H1 (cell line): ENCODE measurements at regions not wholly inside any gene's neighbourhood (a gene's known extent, or its start where the extent isn't known, plus 50 kb on each side); places are given as distances from the start of the nearest gene placed in this dataset.

Experiments
- CTCF ChIA-PET: fragments of 300-600 bp; sonication (Branson Sonifier 250); formaldehyde crosslinking; loops from one replicate; lab custom pipeline; 2021; ENCODE audit not compliant: partially characterized antibody; lab: Charles Lee
- POLR2A ChIA-PET: fragments of 300-600 bp; sonication (Branson Sonifier 250); formaldehyde crosslinking; loops from one replicate; lab custom pipeline; 2021; ENCODE audit warnings: inconsistent platforms; ENCODE audit not compliant: partially characterized antibody; lab: Charles Lee
- DNase-seq, 2 experiments: peaks; one replicate each; pipeline versions ENCODE4 v3.0.0 to v3.0.0-alpha.2; 2010 to 2022; ENCODE audit warnings: low spot score in 2 of 2, low read depth in 1 of 2, mixed read lengths in 1 of 2
- FAIRE-seq: peaks from 2 replicates; lab custom pipeline; 2011; peaks lifted over from hg19 to GRCh38; lab: Jason Lieb, UNC
- H2AFZ ChIP-seq: 2 replicates; pipeline ENCODE4 v1.8.1; 2012; ENCODE audit warnings: low read length, inconsistent platforms
- H2AK5ac ChIP-seq: 2 replicates; pipeline ENCODE4 v1.6.1; 2013; ENCODE audit warnings: low read depth, low read length
- H2BK120ac ChIP-seq: replicated peaks from 2 replicates; pipeline ENCODE3; 2013; ENCODE audit warnings: low read depth, low read length, inconsistent platforms
- H2BK12ac ChIP-seq: 2 replicates; pipeline ENCODE4 v1.6.1; 2013; ENCODE audit warnings: low read depth, low read length
- H2BK15ac ChIP-seq: 2 replicates; pipeline ENCODE4 v1.6.1; 2013; ENCODE audit warnings: low read length
- H2BK20ac ChIP-seq: 2 replicates; pipeline ENCODE4 v1.6.1; 2013; ENCODE audit warnings: low read length
- H2BK5ac ChIP-seq: 2 replicates; pipeline ENCODE4 v1.6.1; 2013; ENCODE audit warnings: low read depth, low read length
- H3K14ac ChIP-seq: 2 replicates; pipeline ENCODE4 v1.6.1; 2013; ENCODE audit warnings: inconsistent platforms; ENCODE audit not compliant: insufficient read length
- H3K18ac ChIP-seq: 2 replicates; pipeline ENCODE4 v1.6.1; 2013; ENCODE audit warnings: low read length; ENCODE audit errors: extremely low read depth
- H3K23ac ChIP-seq: 2 replicates; pipeline ENCODE4 v1.6.1; 2013; ENCODE audit warnings: inconsistent platforms; ENCODE audit not compliant: insufficient read length
- H3K23me2 ChIP-seq: 2 replicates; pipeline ENCODE4 v1.6.1; 2013; ENCODE audit warnings: low read depth, low read length
- H3K27ac ChIP-seq: 2 replicates; pipeline ENCODE4 v1.6.1; 2011; ENCODE audit warnings: low read depth, low read length, inconsistent platforms
- H3K27me3 ChIP-seq, 4 experiments: replicated peaks in 1 of 4; 1 replicate in 1 of 4; 2 replicates in 3 of 4; pipeline versions ENCODE4 v1.6.1 to v1.8.1; 2011 to 2013; ENCODE audit warnings: low read length in 3 of 4, mild to moderate bottlenecking in 3 of 4, inconsistent platforms in 2 of 4, mixed read lengths in 2 of 4, moderate library complexity in 1 of 4; ENCODE audit not compliant: control insufficient read depth in 3 of 4, insufficient read depth in 3 of 4; ENCODE audit errors: extremely low read depth in 1 of 4
- H3K36me3 ChIP-seq, 4 experiments: 2 replicates each; pipeline versions ENCODE4 v1.6.1 to v1.8.1; 2011 to 2013; ENCODE audit warnings: mild to moderate bottlenecking in 4 of 4, low read length in 3 of 4, moderate library complexity in 2 of 4, control low read depth in 1 of 4, inconsistent platforms in 1 of 4; ENCODE audit not compliant: insufficient read depth in 4 of 4, control insufficient read depth in 2 of 4
- H3K4ac ChIP-seq: replicated peaks from 2 replicates; pipeline ENCODE3; 2013; ENCODE audit warnings: low read length, low read depth, mixed read lengths, inconsistent platforms; ENCODE audit not compliant: insufficient read length
- H3K4me1 ChIP-seq, 4 experiments: replicated peaks in 1 of 4; 1 replicate in 1 of 4; 2 replicates in 3 of 4; pipeline versions ENCODE4 v1.6.1 to v1.8.1; 2011 to 2013; ENCODE audit warnings: low read length in 3 of 4, inconsistent platforms in 2 of 4, mixed read lengths in 1 of 4; ENCODE audit not compliant: insufficient read depth in 4 of 4, control insufficient read depth in 3 of 4
- H3K4me2 ChIP-seq, 2 experiments: 2 replicates each; pipeline versions ENCODE4 v1.6.1 to v1.8.1; 2011 to 2013; ENCODE audit warnings: low read depth in 2 of 2, low read length in 2 of 2, control low read depth in 1 of 2, inconsistent platforms in 1 of 2, mild to moderate bottlenecking in 1 of 2; ENCODE audit not compliant: insufficient read depth in 1 of 2
- H3K4me3 ChIP-seq, 4 experiments: fragments of 200-600, 300-600 bp in 1 of 4; sonication (generic), shearing (Covaris generic), sonication (Bioruptor Twin) in 1 of 4; 2 replicates each; pipeline versions ENCODE4 v1.5.1 to v1.8.1; 2011 to 2016; ENCODE audit warnings: low read length in 4 of 4, low read depth in 3 of 4, control low read depth in 2 of 4, inconsistent platforms in 2 of 4, mild to moderate bottlenecking in 2 of 4, mixed read lengths in 1 of 4, moderate library complexity in 1 of 4; ENCODE audit not compliant: insufficient read depth in 2 of 4; ENCODE audit errors: extremely low read depth in 1 of 4
- H3K56ac ChIP-seq: replicated peaks from 2 replicates; pipeline ENCODE3; 2013; ENCODE audit warnings: low read depth, mild to moderate bottlenecking, mixed read lengths, low read length, inconsistent platforms; ENCODE audit not compliant: insufficient read length
- H3K79me1 ChIP-seq: 2 replicates; pipeline ENCODE4 v1.6.1; 2013; ENCODE audit warnings: low read depth, low read length, control low read depth
- H3K79me2 ChIP-seq, 2 experiments: 2 replicates each; pipeline versions ENCODE4 v1.6.1 to v1.8.1; 2012 to 2013; ENCODE audit warnings: low read length in 2 of 2, mild to moderate bottlenecking in 2 of 2, inconsistent platforms in 1 of 2; ENCODE audit not compliant: insufficient read depth in 2 of 2, control insufficient read depth in 1 of 2
- H3K9ac ChIP-seq, 4 experiments: replicated peaks in 1 of 4; 1 replicate in 1 of 4; 2 replicates in 3 of 4; pipeline versions ENCODE4 v1.6.1 to v1.8.1; 2011 to 2013; ENCODE audit warnings: low read depth in 3 of 4, low read length in 3 of 4, control low read depth in 2 of 4, mild to moderate bottlenecking in 2 of 4, moderate library complexity in 2 of 4, inconsistent platforms in 1 of 4; ENCODE audit errors: extremely low read depth in 1 of 4
- H3K9me3 ChIP-seq, 2 experiments: 2 replicates each; pipeline versions ENCODE4 v1.6.1 to v1.8.1; 2012 to 2013; ENCODE audit warnings: mild to moderate bottlenecking in 2 of 2, moderate library complexity in 2 of 2, control low read depth in 1 of 2, inconsistent platforms in 1 of 2, low read depth in 1 of 2, low read length in 1 of 2, mixed read lengths in 1 of 2; ENCODE audit not compliant: insufficient read depth in 2 of 2
- H4K20me1 ChIP-seq, 2 experiments: replicated peaks in 1 of 2; 2 replicates each; pipeline versions ENCODE3 to v1.8.1; 2011 to 2013; ENCODE audit warnings: inconsistent platforms in 2 of 2, low read length in 2 of 2, mild to moderate bottlenecking in 1 of 2; ENCODE audit not compliant: insufficient read depth in 2 of 2, control insufficient read depth in 1 of 2
- H4K5ac ChIP-seq: 2 replicates; pipeline ENCODE4 v1.6.1; 2013; ENCODE audit warnings: low read length, low read depth, mixed read lengths, inconsistent platforms; ENCODE audit not compliant: insufficient read length
- H4K8ac ChIP-seq: 2 replicates; pipeline ENCODE4 v1.8.0; 2013; ENCODE audit warnings: mild to moderate bottlenecking, moderate library complexity, low read length, inconsistent platforms; ENCODE audit not compliant: insufficient read depth; ENCODE audit errors: extremely low read depth
- H4K91ac ChIP-seq: replicated peaks from 2 replicates; pipeline ENCODE3; 2013; ENCODE audit warnings: low read length, mixed read lengths, inconsistent platforms; ENCODE audit not compliant: insufficient read length
- EGR1 ChIP-seq: IDR thresholded peaks from 2 replicates; pipeline ENCODE4 v1.6.1; 2011; ENCODE audit warnings: low read depth, low read length, borderline replicate concordance
- NANOG ChIP-seq: IDR thresholded peaks from 2 replicates; pipeline ENCODE4 v1.6.1; 2011; ENCODE audit warnings: low read length, low read depth, mild to moderate bottlenecking, inconsistent platforms; ENCODE audit not compliant: insufficient read depth, poor library complexity, severe bottlenecking
- WGBS, 2 experiments: shearing (Covaris generic) in 1 of 2; methylation state at CpG; one replicate each; pipeline versions ENCODE4 v1.1.6 to v1.1.7; 2013 to 2015; ENCODE audit warnings: low lambda C conversion rate in 2 of 2, mixed read lengths in 2 of 2, inconsistent platforms in 1 of 2, low coverage in 1 of 2, missing lambda C conversion rate in 1 of 2; ENCODE audit not compliant: insufficient replicate concordance in 2 of 2, insufficient coverage in 1 of 2, insufficient read length in 1 of 2; ENCODE audit errors: extremely low coverage in 1 of 2, missing lambda C conversion rate in 1 of 2; 5-methylcytosine and 5-hydroxymethylcytosine counted together
- TF ChIP-seq, protein P1 (sequence below): IDR thresholded peaks from 2 replicates; pipeline ENCODE4 v1.6.1; 2011; ENCODE audit warnings: low read length, improper control_type of control experiment

- Histone ChIP-seq H3K56ac (no peak overlapping the region), H3K9me3 (no peaks in the 10 kb centered on the region), H2BK20ac (no peak overlapping the region), H3K27me3 (no peaks in the 10 kb centered on the region), H3K36me3 (no peaks in the 10 kb centered on the region), H4K5ac (no peak overlapping the region), H3K4me3 (no peak overlapping the region), H2BK120ac (no peak overlapping the region), H3K4me1 (no peaks in the 10 kb centered on the region), H3K23me2 (no peaks in the 10 kb centered on the region), H2BK5ac (no peak overlapping the region), H4K20me1 (no peaks in the 10 kb centered on the region), H2AFZ (no peak overlapping the region), H3K79me2 (no peaks in the 10 kb centered on the region), H4K91ac (no peak overlapping the region), H3K27ac (no peak overlapping the region), H3K18ac (no peak overlapping the region), H2BK15ac (no peak overlapping the region), H2AK5ac (no peak overlapping the region), H4K8ac (no peak overlapping the region), H3K4me2 (no peak overlapping the region), H3K4ac (no peak overlapping the region), H3K23ac (no peak overlapping the region), H3K9ac (no peak overlapping the region), H2BK12ac (no peak overlapping the region), H3K14ac (no peak overlapping the region), H3K79me1 (no peaks in the 10 kb centered on the region)
- TF ChIP-seq, protein P1, sequence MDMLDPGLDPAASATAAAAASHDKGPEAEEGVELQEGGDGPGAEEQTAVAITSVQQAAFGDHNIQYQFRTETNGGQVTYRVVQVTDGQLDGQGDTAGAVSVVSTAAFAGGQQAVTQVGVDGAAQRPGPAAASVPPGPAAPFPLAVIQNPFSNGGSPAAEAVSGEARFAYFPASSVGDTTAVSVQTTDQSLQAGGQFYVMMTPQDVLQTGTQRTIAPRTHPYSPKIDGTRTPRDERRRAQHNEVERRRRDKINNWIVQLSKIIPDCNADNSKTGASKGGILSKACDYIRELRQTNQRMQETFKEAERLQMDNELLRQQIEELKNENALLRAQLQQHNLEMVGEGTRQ = no peak
- TF ChIP-seq EGR1 (no peak), NANOG (no peak)
- DNase-seq = no peak
- ChIA-PET POLR2A (no interaction called here), CTCF (interaction anchor here (0.6 to 1.5 kb wide), 5 partner anchors 16 to 755 kb away, joined by 3 to 4 read pairs (median 3); no protein-coding TSS in a partner anchor)
- no peak for FAIRE-seq
- 85% methylated on average over 2 of the region's 2 CpGs; no CpG with 5 or more reads in 1 of the 2 experiments for WGBS, 2 experiments
Measured at GRCh38 chr10:78568620-78569019, 500.1 kb upstream of the ZMIZ1 start.
